Panc1 (cell line): ENCODE measurements at regions not wholly inside any gene's neighbourhood (a gene's known extent, or its start where the extent isn't known, plus 50 kb on each side); places are given as distances from the start of the nearest gene placed in this dataset.

Source experiments
- ATAC-seq: fragments of 200-7000 bp; cut with Tn5 transposase; 2 replicates; pipeline ENCODE4 v1.9.1; 2020; ENCODE audit warnings: mild to moderate bottlenecking, moderate library complexity
- BruUV-seq: library from RNA; stranded (reverse); fragments of 400-500 nt; replicated peaks from 2 replicates; lab custom pipeline; 2021; lab: Mats Ljungman, UMichigan
- CTCF ChIA-PET: fragments of 300-600 bp; sonication (Branson Sonifier 250); formaldehyde crosslinking; loops from one replicate; lab custom pipeline; 2022; ENCODE audit warnings: antibody characterized with exemption; lab: Charles Lee
- POLR2A ChIA-PET: fragments of 300-600 bp; sonication (Branson Sonifier 250); formaldehyde crosslinking; loops from one replicate; lab custom pipeline; 2022; ENCODE audit warnings: antibody characterized with exemption; lab: Charles Lee
- DNase-seq: peaks from one replicate; pipeline ENCODE4 v3.0.0-alpha.2; 2010; ENCODE audit warnings: low read depth, low spot score
- H3K27ac ChIP-seq: 2 replicates; pipeline ENCODE4 v1.5.1; 2011; ENCODE audit warnings: mild to moderate bottlenecking, low read length, inconsistent platforms
- H3K27me3 ChIP-seq: fragments of 200-500 bp; sonication (Bioruptor generic); 2 replicates; pipeline ENCODE4 v1.6.0; 2014; ENCODE audit warnings: low read length, inconsistent platforms; ENCODE audit not compliant: control insufficient read depth, insufficient read depth
- H3K36me3 ChIP-seq: fragments of 200-500 bp; sonication (Bioruptor generic); 2 replicates; pipeline ENCODE4 v1.5.1; 2014; ENCODE audit warnings: inconsistent platforms, mild to moderate bottlenecking, low read length, moderate library complexity; ENCODE audit not compliant: control insufficient read depth, insufficient read depth
- H3K4me1 ChIP-seq: 2 replicates; pipeline ENCODE4 v1.5.1; 2011; ENCODE audit warnings: inconsistent platforms, mild to moderate bottlenecking, low read length, moderate library complexity; ENCODE audit not compliant: control insufficient read depth, insufficient read depth
- H3K4me3 ChIP-seq, 2 experiments: 2 replicates each; pipeline ENCODE4 v1.5.1; 2011 to 2012; ENCODE audit warnings: low read depth in 2 of 2, low read length in 2 of 2, mild to moderate bottlenecking in 2 of 2, inconsistent platforms in 1 of 2, moderate library complexity in 1 of 2
- H3K9me3 ChIP-seq: fragments of 200-500 bp; sonication (Bioruptor generic); 2 replicates; pipeline ENCODE4 v1.5.1; 2014; ENCODE audit warnings: low read depth, mild to moderate bottlenecking, inconsistent platforms, low read length, moderate library complexity; ENCODE audit not compliant: control insufficient read depth, insufficient read depth
- POLR2AphosphoS5 ChIP-seq: IDR thresholded peaks from 2 replicates; pipeline ENCODE4 v1.6.1; 2012; ENCODE audit warnings: mild to moderate bottlenecking, low read depth, low read length, moderate library complexity
- REST ChIP-seq, 2 experiments: IDR thresholded peaks; 2 replicates each; pipeline ENCODE4 v1.6.1; 2011 to 2012; ENCODE audit warnings: low read depth in 2 of 2, control low read depth in 1 of 2, low read length in 1 of 2, mild to moderate bottlenecking in 1 of 2, moderate library complexity in 1 of 2; ENCODE audit not compliant: insufficient read depth in 1 of 2
- SIN3A ChIP-seq: IDR thresholded peaks from 2 replicates; pipeline ENCODE4 v1.6.1; 2012; ENCODE audit warnings: low read depth, mild to moderate bottlenecking, low read length, moderate library complexity, borderline replicate concordance; ENCODE audit not compliant: insufficient read depth
- TCF7L2 ChIP-seq: IDR thresholded peaks from 2 replicates; pipeline ENCODE4 v1.6.1; 2011; ENCODE audit warnings: mild to moderate bottlenecking, low read depth, low read length, inconsistent platforms
- in situ Hi-C: cut with HindIII; loops from 2 replicates; pipeline ENCODE4 v1.10.0; 2016; ENCODE audit warnings: low sequenced_read_pairs, low pct_unique_long_range_greater_than_20kb
- intact Hi-C: fragments of 100-400 bp; cut with micrococcal nuclease; formaldehyde crosslinking; loops from one replicate; pipeline ENCODE4 v1.10.0; 2022; ENCODE audit not compliant: unreplicated experiment
- TF ChIP-seq, protein P1 (sequence below): fragments of 450-650 bp; IDR thresholded peaks from 2 replicates; pipeline ENCODE4 v1.5.1; 2017; ENCODE audit warnings: mild to moderate bottlenecking

DNA sequence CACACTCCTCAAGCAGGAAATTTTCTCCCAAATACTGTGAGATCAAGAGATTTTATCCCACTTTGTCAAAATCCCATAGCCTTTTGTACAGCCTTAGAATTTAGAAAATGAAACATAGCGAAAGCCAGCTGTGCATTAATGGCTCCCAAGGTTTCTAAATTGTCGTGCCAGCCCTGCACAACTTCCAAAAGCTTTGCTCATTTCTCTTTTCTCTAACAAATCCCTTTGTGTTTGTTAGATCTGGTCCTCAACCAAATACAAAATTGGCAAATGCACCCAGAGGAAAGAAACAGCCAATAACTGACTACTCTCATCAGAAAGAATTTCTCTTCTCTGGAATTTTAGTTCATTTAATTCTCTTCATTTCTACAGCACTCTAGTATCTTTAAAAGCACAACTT lies 361.1 kb downstream of the INSIG2 start:
- ATAC-seq, result no peak
- Histone ChIP-seq H3K4me3 (no peak overlapping the region), H3K27me3 (no peaks in the 10 kb centered on the region), H3K9me3 (no peaks in the 10 kb centered on the region), H3K36me3 (no peaks in the 10 kb centered on the region), H3K27ac (no peak overlapping the region), H3K4me1 (no peaks in the 10 kb centered on the region)
- in situ Hi-C loops, result no loop called here
- TF ChIP-seq, protein P1, sequence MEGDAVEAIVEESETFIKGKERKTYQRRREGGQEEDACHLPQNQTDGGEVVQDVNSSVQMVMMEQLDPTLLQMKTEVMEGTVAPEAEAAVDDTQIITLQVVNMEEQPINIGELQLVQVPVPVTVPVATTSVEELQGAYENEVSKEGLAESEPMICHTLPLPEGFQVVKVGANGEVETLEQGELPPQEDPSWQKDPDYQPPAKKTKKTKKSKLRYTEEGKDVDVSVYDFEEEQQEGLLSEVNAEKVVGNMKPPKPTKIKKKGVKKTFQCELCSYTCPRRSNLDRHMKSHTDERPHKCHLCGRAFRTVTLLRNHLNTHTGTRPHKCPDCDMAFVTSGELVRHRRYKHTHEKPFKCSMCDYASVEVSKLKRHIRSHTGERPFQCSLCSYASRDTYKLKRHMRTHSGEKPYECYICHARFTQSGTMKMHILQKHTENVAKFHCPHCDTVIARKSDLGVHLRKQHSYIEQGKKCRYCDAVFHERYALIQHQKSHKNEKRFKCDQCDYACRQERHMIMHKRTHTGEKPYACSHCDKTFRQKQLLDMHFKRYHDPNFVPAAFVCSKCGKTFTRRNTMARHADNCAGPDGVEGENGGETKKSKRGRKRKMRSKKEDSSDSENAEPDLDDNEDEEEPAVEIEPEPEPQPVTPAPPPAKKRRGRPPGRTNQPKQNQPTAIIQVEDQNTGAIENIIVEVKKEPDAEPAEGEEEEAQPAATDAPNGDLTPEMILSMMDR, result no peak
- no peak for TF ChIP-seq TCF7L2
- no peak for TF ChIP-seq SIN3A
- no peak for TF ChIP-seq POLR2AphosphoS5
- TF ChIP-seq REST (IDR thresholded peaks at IDR 0.05; ENCODE audit: insufficient read depth in 1 of 2, low read depth in 2 of 2, low read length in 1 of 2), result no peak
- DNase-seq, result no peak
- no TSS peak for BruUV-seq
- ChIA-PET POLR2A (no interaction called here), CTCF (no interaction called here)
- intact Hi-C loops, result no loop called here

- intact Hi-C loops (no loop called here), in situ Hi-C loops (no loop called here)
- no peak overlapping the region for H3K27ac ChIP-seq
- TF ChIP-seq REST (IDR thresholded peaks at IDR 0.05; ENCODE audit: insufficient read depth in 1 of 2, low read depth in 2 of 2, low read length in 1 of 2) (no peak), SIN3A (no peak), TCF7L2 (no peak), POLR2AphosphoS5 (no peak)
- TF ChIP-seq, protein P1, result no peak
- H3K36me3 ChIP-seq, result no peaks in the 10 kb centered on the region
- no peaks in the 10 kb centered on the region for H3K9me3 ChIP-seq
- H3K4me3 ChIP-seq, result no peak overlapping the region
- H3K27me3 ChIP-seq, result no peaks in the 10 kb centered on the region
- DNase-seq, result no peak
- H3K4me1 ChIP-seq, result no peaks in the 10 kb centered on the region
- POLR2A ChIA-PET, result no interaction called here
- no peak for ATAC-seq
- no TSS peak for BruUV-seq
- CTCF ChIA-PET, result no interaction called here
These were observed 355.3 kb downstream of the INSIG2 start for GRCh38 chr2:118443596-118443995.
